Chondrocyte (in vitro differentiated cells): ENCODE measurements at regions not wholly inside any gene's neighbourhood (a gene's known extent, or its start where the extent isn't known, plus 50 kb on each side); places are given as distances from the start of the nearest gene placed in this dataset.

Experiments
- DNase-seq: peaks from one replicate; pipeline ENCODE4 v3.0.0; 2021; ENCODE audit warnings: mixed read lengths, low spot score
- H3K27ac Mint-ChIP-seq: one replicate; pipeline ENCODE4 v1.8.0; 2021; ENCODE audit warnings: mild to moderate bottlenecking, moderate library complexity, mixed read lengths; ENCODE audit not compliant: unreplicated experiment
- H3K27me3 Mint-ChIP-seq: 2 replicates; pipeline ENCODE4 v1.8.0; 2021; ENCODE audit warnings: low read depth, mixed read lengths
- H3K36me3 Mint-ChIP-seq: 2 replicates; pipeline ENCODE4 v1.8.0; 2021; ENCODE audit warnings: low read depth, mixed read lengths
- H3K4me1 Mint-ChIP-seq: 2 replicates; pipeline ENCODE4 v1.8.0; 2021; ENCODE audit warnings: low read depth, mild to moderate bottlenecking, mixed read lengths
- H3K4me3 Mint-ChIP-seq: one replicate; pipeline ENCODE4 v1.8.0; 2021; ENCODE audit warnings: mild to moderate bottlenecking, moderate library complexity, mixed read lengths; ENCODE audit not compliant: unreplicated experiment
- H3K9me3 Mint-ChIP-seq: 2 replicates; pipeline ENCODE4 v1.8.0; 2021; ENCODE audit warnings: low read depth, mixed read lengths
- TF ChIP-seq, protein P1 (sequence below): fragments of 200-600 bp; sonication (generic); IDR thresholded peaks from 2 replicates; pipeline ENCODE4 v1.5.0; 2021; ENCODE audit warnings: antibody characterized with exemption, mild to moderate bottlenecking, moderate library complexity

DNA sequence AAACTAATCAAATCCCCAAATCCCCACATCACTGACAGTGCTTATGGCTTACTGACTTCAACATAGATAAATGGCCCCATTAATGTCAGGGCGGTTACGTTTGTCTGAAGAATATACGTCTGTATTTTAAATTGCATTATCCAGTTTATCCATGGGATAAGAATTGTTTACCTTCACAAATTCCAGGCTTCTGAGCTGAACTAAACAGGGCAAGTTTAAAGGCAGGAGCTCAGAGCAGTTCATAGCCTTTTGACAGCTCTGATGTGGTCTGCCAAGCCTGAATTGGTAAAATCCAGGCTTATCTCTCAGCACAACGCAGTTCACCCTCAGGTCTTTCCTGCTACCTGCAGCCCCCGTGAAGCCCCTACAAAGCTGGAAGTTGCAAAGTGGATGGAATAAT, 79.5 kb upstream of the GREM2 start:
- TF ChIP-seq, protein P1, sequence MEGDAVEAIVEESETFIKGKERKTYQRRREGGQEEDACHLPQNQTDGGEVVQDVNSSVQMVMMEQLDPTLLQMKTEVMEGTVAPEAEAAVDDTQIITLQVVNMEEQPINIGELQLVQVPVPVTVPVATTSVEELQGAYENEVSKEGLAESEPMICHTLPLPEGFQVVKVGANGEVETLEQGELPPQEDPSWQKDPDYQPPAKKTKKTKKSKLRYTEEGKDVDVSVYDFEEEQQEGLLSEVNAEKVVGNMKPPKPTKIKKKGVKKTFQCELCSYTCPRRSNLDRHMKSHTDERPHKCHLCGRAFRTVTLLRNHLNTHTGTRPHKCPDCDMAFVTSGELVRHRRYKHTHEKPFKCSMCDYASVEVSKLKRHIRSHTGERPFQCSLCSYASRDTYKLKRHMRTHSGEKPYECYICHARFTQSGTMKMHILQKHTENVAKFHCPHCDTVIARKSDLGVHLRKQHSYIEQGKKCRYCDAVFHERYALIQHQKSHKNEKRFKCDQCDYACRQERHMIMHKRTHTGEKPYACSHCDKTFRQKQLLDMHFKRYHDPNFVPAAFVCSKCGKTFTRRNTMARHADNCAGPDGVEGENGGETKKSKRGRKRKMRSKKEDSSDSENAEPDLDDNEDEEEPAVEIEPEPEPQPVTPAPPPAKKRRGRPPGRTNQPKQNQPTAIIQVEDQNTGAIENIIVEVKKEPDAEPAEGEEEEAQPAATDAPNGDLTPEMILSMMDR: no peak
- H3K9me3 Mint-ChIP-seq: no peaks in the 10 kb centered on the region
- no peaks in the 10 kb centered on the region for H3K27me3 Mint-ChIP-seq
- no peak for DNase-seq
- no peaks in the 10 kb centered on the region for H3K36me3 Mint-ChIP-seq
- no peak overlapping the region for H3K27ac Mint-ChIP-seq
- no peak overlapping the region for H3K4me3 Mint-ChIP-seq
- no peaks in the 10 kb centered on the region for H3K4me1 Mint-ChIP-seq

DNA sequence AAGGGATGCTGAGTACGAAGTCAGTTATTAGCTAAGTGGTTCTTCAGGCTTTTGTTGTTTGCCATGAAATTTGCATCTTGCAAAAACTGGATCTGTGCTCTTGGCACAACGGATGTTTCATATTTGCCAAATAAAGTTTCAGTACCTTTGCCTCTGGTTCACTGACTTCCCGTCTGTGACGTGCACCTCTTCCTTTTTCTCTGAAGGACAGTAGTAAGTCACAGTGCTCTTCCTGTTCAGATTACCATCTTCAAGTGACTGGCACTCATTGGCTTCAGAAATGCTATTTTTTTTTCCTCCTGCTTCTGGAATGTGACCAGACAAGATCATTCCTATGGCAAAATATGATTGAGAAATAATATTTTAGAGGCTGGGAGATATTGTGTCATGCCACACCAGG, 75.9 kb upstream of the GREM2 start:
- H3K9me3 Mint-ChIP-seq: no peaks in the 10 kb centered on the region
- no peak overlapping the region for H3K4me3 Mint-ChIP-seq
- H3K27ac Mint-ChIP-seq: no peak overlapping the region
- no peaks in the 10 kb centered on the region for H3K27me3 Mint-ChIP-seq
- H3K36me3 Mint-ChIP-seq: no peaks in the 10 kb centered on the region
- TF ChIP-seq, protein P1: no peak
- DNase-seq: no peak
- H3K4me1 Mint-ChIP-seq: no peaks in the 10 kb centered on the region

DNA sequence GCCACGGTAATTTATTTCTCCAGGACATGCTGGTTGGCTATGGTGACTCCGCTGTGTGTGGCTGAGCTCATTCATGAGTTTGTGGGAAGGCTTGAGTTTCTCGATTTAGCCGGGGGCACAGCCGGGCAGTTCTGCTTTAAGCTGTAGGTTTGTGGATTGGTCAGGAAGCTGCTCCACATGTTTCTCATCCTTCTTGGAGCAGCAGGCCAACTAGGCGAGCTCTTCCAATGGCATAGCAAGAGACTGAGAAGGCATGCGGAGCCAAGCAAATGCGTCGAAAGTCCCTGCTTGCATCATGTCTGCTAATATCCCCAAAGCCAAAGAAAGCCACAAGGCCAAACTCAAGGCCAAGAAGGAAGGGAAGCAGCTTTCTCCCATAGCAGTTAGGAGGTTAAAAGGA, 71.6 kb upstream of the GREM2 start:
- TF ChIP-seq, protein P1: no peak
- Mint-ChIP-seq H3K4me1 (no peaks in the 10 kb centered on the region), H3K9me3 (peaks cover 6% of the 10 kb centered on the region), H3K36me3 (peaks cover 4% of the 10 kb centered on the region), H3K27ac (no peak overlapping the region), H3K4me3 (no peak overlapping the region), H3K27me3 (no peaks in the 10 kb centered on the region)
- DNase-seq: no peak

DNA sequence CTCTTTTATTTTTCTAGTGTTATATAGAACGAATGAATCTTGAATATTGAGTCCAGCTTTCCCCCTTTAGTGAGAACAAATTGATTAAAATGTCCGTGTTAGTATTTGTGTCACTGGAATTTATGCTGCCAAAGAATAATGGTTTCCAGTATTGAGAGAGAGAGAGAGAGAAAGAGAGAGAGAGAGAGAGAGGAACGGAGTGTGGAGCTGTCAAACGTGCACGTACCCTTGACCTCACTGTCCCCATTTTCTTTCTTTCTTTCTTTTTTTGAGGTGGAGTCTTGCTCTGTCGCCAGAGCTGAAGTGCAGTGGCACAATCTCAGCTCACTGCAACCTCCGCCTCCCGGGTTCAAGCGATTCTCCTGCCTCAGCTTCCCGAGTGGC, 70.9 kb upstream of the GREM2 start:
- peaks cover 4% of the 10 kb centered on the region for H3K36me3 Mint-ChIP-seq
- H3K4me1 Mint-ChIP-seq: no peaks in the 10 kb centered on the region
- TF ChIP-seq, protein P1: no peak
- DNase-seq: no peak
- H3K9me3 Mint-ChIP-seq: peaks cover 6% of the 10 kb centered on the region
- no peak overlapping the region for H3K4me3 Mint-ChIP-seq
- H3K27ac Mint-ChIP-seq: no peak overlapping the region
- no peaks in the 10 kb centered on the region for H3K27me3 Mint-ChIP-seq

DNA sequence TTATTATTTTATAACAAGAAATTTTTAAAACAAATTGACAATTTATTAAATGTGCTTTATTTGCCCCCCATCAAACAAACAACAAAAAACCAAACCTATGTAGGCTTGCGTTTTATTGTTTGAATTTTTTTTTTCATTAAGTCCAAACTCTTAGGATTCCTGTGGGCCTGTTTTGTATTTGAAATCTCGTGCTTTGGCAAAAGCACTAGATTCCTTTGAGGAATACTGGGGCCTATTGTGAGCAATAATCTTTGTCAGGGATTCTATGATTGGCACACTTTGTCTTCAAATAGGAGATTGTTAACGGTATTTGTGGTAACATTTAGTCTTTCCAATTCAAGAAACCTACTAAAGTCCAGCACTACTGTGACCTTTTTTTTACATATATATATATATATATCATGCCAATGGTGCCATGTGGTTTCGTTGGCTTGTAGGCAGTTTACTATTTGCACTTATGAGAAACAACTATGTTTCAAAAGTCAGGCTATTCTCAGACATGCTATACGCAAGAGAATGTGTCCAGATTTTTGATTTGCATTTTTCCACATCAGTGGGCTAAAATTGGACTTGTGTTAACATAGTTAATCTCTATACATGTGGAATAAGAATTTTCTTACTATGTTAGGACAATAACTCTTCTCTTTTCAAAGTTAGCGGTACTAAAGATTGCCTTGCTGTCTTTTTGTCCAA, 70.4 kb upstream of the GREM2 start:
- TF ChIP-seq, protein P1: no peak

More for the DNA sequence above, 70.4 kb upstream of the GREM2 start:
- H3K4me3 Mint-ChIP-seq: no peak overlapping the region
- H3K27me3 Mint-ChIP-seq: no peaks in the 10 kb centered on the region
- H3K9me3 Mint-ChIP-seq: peaks cover 6% of the 10 kb centered on the region
- no peak overlapping the region for H3K27ac Mint-ChIP-seq
- DNase-seq: no peak
- H3K36me3 Mint-ChIP-seq: peaks cover 4% of the 10 kb centered on the region
- H3K4me1 Mint-ChIP-seq: no peaks in the 10 kb centered on the region
